ENCODE measurements at regions not wholly inside any gene's neighbourhood (a gene's known extent, or its start where the extent isn't known, plus 50 kb on each side); places are given as distances from the start of the nearest gene placed in this dataset.

- Mint-ChIP-seq H3K27me3 (ENCODE audit: unreplicated experiment) (no peaks in the 10 kb centered on the region), H3K4me1 (ENCODE audit: unreplicated experiment) (no peaks in the 10 kb centered on the region), H3K9me3 (ENCODE audit: unreplicated experiment) (peaks cover 18% of the 10 kb centered on the region), H3K27ac (ENCODE audit: unreplicated experiment) (no peak overlapping the region), H3K36me3 (ENCODE audit: low read depth, unreplicated experiment) (no peaks in the 10 kb centered on the region), H3K4me3 (ENCODE audit: unreplicated experiment) (no peak overlapping the region)
- TF ChIP-seq, protein P1, sequence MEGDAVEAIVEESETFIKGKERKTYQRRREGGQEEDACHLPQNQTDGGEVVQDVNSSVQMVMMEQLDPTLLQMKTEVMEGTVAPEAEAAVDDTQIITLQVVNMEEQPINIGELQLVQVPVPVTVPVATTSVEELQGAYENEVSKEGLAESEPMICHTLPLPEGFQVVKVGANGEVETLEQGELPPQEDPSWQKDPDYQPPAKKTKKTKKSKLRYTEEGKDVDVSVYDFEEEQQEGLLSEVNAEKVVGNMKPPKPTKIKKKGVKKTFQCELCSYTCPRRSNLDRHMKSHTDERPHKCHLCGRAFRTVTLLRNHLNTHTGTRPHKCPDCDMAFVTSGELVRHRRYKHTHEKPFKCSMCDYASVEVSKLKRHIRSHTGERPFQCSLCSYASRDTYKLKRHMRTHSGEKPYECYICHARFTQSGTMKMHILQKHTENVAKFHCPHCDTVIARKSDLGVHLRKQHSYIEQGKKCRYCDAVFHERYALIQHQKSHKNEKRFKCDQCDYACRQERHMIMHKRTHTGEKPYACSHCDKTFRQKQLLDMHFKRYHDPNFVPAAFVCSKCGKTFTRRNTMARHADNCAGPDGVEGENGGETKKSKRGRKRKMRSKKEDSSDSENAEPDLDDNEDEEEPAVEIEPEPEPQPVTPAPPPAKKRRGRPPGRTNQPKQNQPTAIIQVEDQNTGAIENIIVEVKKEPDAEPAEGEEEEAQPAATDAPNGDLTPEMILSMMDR (IDR thresholded peaks at IDR 0.05; ENCODE audit: unreplicated experiment), result no peak
- DNase-seq (ENCODE audit: low spot score), result no peak
Measured at GRCh38 chr7:145645135-145645515, 471.5 kb upstream of the CNTNAP2 start.

- Mint-ChIP-seq H3K4me3 (ENCODE audit: unreplicated experiment) (no peak overlapping the region), H3K27ac (ENCODE audit: unreplicated experiment) (no peak overlapping the region), H3K4me1 (ENCODE audit: unreplicated experiment) (no peaks in the 10 kb centered on the region), H3K36me3 (ENCODE audit: low read depth, unreplicated experiment) (no peaks in the 10 kb centered on the region), H3K9me3 (ENCODE audit: unreplicated experiment) (peaks cover 17% of the 10 kb centered on the region), H3K27me3 (ENCODE audit: unreplicated experiment) (no peaks in the 10 kb centered on the region)
- no peak for DNase-seq (ENCODE audit: low spot score)
- TF ChIP-seq, protein P1 (IDR thresholded peaks at IDR 0.05; ENCODE audit: unreplicated experiment), result no peak
Measured at GRCh38 chr7:145644426-145645134, 472.0 kb upstream of the CNTNAP2 start.

DNA sequence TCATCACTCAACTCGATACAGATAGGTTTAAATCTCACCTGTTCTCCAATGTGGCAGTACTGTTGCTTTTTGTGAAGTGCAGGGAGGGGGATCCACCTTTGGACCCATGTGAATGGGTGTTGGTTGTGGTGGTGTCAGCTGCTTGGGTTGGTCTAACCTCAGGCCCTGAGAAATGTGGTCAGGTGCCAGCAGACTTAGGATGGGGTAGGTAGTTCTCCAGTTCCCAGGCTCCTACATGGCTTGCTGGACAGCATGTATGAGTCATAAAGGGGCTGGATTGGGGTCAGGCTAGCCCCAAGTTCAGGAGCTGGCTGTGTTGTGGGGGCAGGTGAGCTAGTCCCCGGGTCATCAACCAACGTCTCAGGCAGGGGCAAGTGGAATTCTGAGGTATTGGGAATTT is 472.6 kb upstream of the CNTNAP2 start:
- H3K4me3 Mint-ChIP-seq (ENCODE audit: unreplicated experiment), result no peak overlapping the region
- H3K4me1 Mint-ChIP-seq (ENCODE audit: unreplicated experiment), result no peaks in the 10 kb centered on the region
- no peaks in the 10 kb centered on the region for H3K36me3 Mint-ChIP-seq (ENCODE audit: low read depth, unreplicated experiment)
- peaks cover 20% of the 10 kb centered on the region for H3K9me3 Mint-ChIP-seq (ENCODE audit: unreplicated experiment)
- no peak overlapping the region for H3K27ac Mint-ChIP-seq (ENCODE audit: unreplicated experiment)
- no peaks in the 10 kb centered on the region for H3K27me3 Mint-ChIP-seq (ENCODE audit: unreplicated experiment)
- no peak for DNase-seq (ENCODE audit: low spot score)
- TF ChIP-seq, protein P1 (IDR thresholded peaks at IDR 0.05; ENCODE audit: unreplicated experiment), result no peak

DNA sequence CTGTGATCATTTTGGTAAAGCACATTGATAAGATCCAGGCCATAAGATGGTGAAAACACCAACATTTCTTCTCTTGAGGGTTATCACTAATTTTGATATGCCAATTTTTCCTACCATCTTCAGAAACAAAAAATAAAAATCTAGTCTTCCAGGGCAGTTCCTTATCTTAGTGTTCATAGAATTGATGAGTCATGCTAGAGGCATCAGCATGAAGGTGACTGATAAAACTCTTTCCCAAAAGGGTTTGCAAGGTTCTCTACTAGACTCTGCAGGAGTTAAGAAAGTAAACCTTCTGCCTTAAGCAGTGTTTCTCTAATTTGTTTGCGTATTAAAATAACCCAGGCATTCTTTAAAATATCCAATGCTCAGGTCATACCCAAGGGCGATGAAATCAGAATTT is 483.1 kb upstream of the CNTNAP2 start:
- Mint-ChIP-seq H3K4me3 (ENCODE audit: unreplicated experiment) (no peak overlapping the region), H3K36me3 (ENCODE audit: low read depth, unreplicated experiment) (no peaks in the 10 kb centered on the region), H3K9me3 (ENCODE audit: unreplicated experiment) (no peaks in the 10 kb centered on the region), H3K27ac (ENCODE audit: unreplicated experiment) (no peak overlapping the region), H3K27me3 (ENCODE audit: unreplicated experiment) (no peaks in the 10 kb centered on the region), H3K4me1 (ENCODE audit: unreplicated experiment) (no peaks in the 10 kb centered on the region)
- no peak for DNase-seq (ENCODE audit: low spot score)
- TF ChIP-seq, protein P1 (IDR thresholded peaks at IDR 0.05; ENCODE audit: unreplicated experiment), result no peak

DNA sequence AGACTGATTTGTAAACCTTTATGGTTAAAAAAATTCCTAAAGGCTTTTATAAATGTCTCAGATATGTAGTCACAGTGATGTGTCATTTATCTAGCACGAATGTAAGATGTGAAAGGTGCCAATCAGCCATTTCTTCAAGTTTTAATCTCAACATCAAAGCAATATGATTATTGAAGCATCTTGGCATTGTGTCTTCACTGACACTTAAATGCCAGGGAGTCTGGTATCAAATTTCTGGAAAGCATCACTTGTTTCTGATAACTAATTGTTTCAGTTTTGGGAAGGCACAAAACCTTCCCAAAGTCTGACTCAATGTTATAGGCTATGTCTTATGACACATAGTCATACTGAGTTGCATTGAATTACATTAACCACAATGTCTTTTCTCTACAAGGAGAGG is 492.0 kb upstream of the CNTNAP2 start:
- H3K9me3 Mint-ChIP-seq (ENCODE audit: unreplicated experiment), result peaks cover 12% of the 10 kb centered on the region
- H3K4me3 Mint-ChIP-seq (ENCODE audit: unreplicated experiment), result no peak overlapping the region

More for the DNA sequence above, 492.0 kb upstream of the CNTNAP2 start:
- Mint-ChIP-seq H3K27me3 (ENCODE audit: unreplicated experiment) (peaks cover 2% of the 10 kb centered on the region), H3K27ac (ENCODE audit: unreplicated experiment) (no peak overlapping the region), H3K36me3 (ENCODE audit: low read depth, unreplicated experiment) (no peaks in the 10 kb centered on the region), H3K4me1 (ENCODE audit: unreplicated experiment) (no peaks in the 10 kb centered on the region)
- no peak for DNase-seq (ENCODE audit: low spot score)
- TF ChIP-seq, protein P1 (IDR thresholded peaks at IDR 0.05; ENCODE audit: unreplicated experiment), result no peak
